C4-2B (cell line): ENCODE measurements at regions not wholly inside any gene's neighbourhood (a gene's known extent, or its start where the extent isn't known, plus 50 kb on each side); places are given as distances from the start of the nearest gene placed in this dataset.

Source experiments
- H3K27ac ChIP-seq: fragments of 450-650 bp; 2 replicates; pipeline ENCODE4 v1.5.1; 2017
- CTCF ChIP-seq: fragments of 450-650 bp; conservative IDR thresholded peaks from 2 replicates; pipeline ENCODE4 v1.5.1; 2017; ENCODE audit warnings: mild to moderate bottlenecking
- ZFX ChIP-seq: fragments of 450-650 bp; IDR thresholded peaks from 2 replicates; pipeline ENCODE4 v1.6.1; 2017

- H3K27ac ChIP-seq = no peak overlapping the region
- TF ChIP-seq CTCF (no peak), ZFX (no peak)
These were observed 470.2 kb upstream of the CDH20 start for GRCh38 chr18:60862988-60863387.

GRCh38 chr18:60865801-60866200 is 467.4 kb upstream of the CDH20 start:
- TF ChIP-seq ZFX = no peak
- TF ChIP-seq CTCF = no peak
- no peak overlapping the region for H3K27ac ChIP-seq

- H3K27ac ChIP-seq = no peak overlapping the region
- TF ChIP-seq ZFX (no peak), CTCF (no peak)
These were observed 462.7 kb upstream of the CDH20 start for GRCh38 chr18:60870261-60871153.

- no peak overlapping the region for H3K27ac ChIP-seq
- TF ChIP-seq ZFX (no peak), CTCF (no peak)
These were observed 460.8 kb upstream of the CDH20 start for GRCh38 chr18:60872434-60872833.

GRCh38 chr18:60873708-60874107 is 459.5 kb upstream of the CDH20 start:
- TF ChIP-seq ZFX = no peak
- no peak for TF ChIP-seq CTCF
- no peak overlapping the region for H3K27ac ChIP-seq

- no peak overlapping the region for H3K27ac ChIP-seq
- TF ChIP-seq ZFX (no peak), CTCF (no peak)
These were observed 457.2 kb upstream of the CDH20 start for GRCh38 chr18:60875957-60876507.

GRCh38 chr18:60880184-60880583 is 453.0 kb upstream of the CDH20 start:
- H3K27ac ChIP-seq = no peak overlapping the region
- TF ChIP-seq ZFX (no peak), CTCF (no peak)
